Stimulated activated CD4-positive, alpha-beta T cell treated with anti-CD3 and anti-CD28 coated beads, Interleukin-1b, Interleukin-23, amount 100 ng/mL, for 48 hours (primary cell): ENCODE measurements at regions not wholly inside any gene's neighbourhood (a gene's known extent, or its start where the extent isn't known, plus 50 kb on each side); places are given as distances from the start of the nearest gene placed in this dataset.
"Not testable (repeated sequence)": the region's sequence is repeated elsewhere in the genome, so short reads cannot be mapped to it uniquely, and the experiment has no call there.

ENCODE experiments used
- DNase-seq: peaks from one replicate; pipeline ENCODE4 v3.0.0-alpha.2; 2020

- DNase-seq: not testable (repeated sequence)
These were observed 251.0 kb upstream of the ATP10A start for GRCh38 chr15:26114128-26114527.

GRCh38 chr15:26113296-26113695 is 250.2 kb upstream of the ATP10A start:
- DNase-seq: no peak

GRCh38 chr15:26109203-26109602 is 246.1 kb upstream of the ATP10A start:
- DNase-seq: no peak

DNA sequence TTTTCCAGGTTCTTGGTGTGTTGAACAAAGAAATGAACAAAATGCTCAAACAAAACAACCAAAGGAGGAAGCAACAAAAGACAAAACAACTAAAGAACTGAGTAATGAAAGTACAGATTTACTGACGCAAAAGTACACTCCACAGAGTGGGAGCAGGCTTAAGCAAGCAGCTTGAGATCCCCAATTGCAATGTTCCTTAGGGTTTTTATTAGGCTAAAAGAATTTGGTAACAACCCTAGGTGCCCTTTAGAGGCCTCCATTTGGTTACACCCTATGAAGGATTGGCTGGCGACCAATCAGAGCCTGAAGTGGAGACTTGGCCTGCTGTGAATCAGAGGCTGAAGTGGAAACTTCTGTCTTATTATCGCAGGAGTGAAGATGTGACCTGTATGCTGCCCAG is 243.4 kb upstream of the ATP10A start:
- no peak for DNase-seq

DNA sequence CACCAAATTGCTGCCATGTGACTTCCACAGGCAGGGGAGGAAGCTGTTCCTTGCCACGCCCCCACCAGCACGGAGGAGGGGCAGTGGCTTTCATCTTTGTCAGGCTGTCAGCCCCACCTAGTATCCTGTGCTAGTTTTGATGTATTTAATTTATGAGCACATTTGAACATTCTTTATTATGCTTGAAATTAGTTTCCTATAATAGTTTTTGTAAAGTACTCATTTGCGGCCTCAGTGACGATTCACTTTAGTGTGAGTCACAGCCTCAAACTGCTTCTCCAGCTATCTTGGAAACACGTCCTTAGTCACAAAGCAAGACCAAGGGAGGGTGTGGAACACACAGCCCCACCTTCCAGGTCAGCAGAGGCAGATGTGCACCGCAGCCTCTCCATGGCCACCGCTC is 239.9 kb upstream of the ATP10A start:
- no peak for DNase-seq

DNA sequence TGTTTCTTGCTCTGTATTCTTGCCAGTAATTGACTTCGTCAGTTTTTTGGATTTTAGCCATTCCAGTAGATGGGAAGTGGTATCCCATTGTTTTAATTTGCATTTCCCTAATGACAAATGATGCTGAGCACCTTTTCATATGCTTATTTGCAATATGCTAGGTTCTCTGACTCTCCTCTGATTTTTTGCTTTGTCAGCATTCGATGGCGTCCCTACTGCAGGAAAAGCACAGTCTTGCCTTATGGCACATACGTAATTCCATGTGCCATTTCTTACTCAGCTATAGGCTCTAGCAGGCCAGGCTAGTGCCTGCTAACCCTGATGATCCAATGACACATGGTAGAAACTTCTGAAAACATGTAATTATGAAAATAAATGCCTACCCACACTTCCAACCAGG is 239.2 kb upstream of the ATP10A start:
- no peak for DNase-seq

- no peak for DNase-seq
These were observed 238.3 kb upstream of the ATP10A start for GRCh38 chr15:26101443-26101842.

GRCh38 chr15:26098801-26099200 is 235.7 kb upstream of the ATP10A start:
- no peak for DNase-seq

GRCh38 chr15:26097216-26097615 is 234.1 kb upstream of the ATP10A start:
- DNase-seq: no peak

DNA sequence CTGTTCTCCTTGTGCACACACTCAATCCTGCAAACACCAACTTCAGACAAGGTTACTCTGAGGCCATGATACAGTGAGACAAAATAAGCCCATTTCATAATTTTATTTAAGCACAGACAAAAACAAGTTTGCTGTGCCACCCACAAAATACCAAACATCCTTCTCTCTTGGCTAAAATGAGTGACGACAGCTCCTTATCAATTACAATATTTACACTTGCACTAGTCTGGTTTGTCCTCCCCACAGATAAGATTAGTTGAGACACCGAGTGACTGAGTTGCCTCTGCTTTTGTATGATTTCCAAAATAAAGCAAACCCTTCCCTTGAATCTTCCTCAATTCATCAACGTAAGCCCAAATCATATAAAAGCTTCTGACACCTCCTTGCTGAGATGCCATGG is 233.5 kb upstream of the ATP10A start:
- DNase-seq: no peak

DNA sequence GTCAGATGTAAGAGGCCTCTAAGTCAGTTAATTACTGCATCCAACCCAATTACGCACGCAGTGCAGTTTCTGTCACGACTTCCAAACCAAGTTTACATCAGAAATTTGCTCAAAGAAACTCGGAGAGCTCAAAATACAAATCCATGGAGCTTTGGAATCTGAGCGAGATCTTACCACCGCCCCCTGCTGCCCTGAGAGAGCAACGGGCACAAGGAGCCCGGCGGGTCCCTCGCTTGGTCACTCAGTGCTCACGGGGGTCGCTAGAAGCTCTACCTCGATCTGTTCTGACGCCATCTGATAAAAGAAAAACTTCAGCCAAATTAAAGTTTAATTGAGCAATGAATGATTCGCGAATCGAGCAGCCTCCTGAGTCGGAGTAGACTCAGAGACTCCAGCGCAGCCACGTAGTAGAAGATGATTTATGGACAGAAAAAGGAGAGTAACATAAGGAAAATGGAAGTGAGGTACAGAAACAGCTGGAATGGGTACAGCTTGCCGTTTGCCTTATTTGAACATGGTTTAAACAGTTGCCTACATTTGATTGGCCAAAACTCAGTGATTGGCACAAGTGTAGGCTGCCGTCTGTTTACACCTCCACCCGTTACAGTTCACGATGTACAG is 232.7 kb upstream of the ATP10A start:
- DNase-seq: no peak

DNA sequence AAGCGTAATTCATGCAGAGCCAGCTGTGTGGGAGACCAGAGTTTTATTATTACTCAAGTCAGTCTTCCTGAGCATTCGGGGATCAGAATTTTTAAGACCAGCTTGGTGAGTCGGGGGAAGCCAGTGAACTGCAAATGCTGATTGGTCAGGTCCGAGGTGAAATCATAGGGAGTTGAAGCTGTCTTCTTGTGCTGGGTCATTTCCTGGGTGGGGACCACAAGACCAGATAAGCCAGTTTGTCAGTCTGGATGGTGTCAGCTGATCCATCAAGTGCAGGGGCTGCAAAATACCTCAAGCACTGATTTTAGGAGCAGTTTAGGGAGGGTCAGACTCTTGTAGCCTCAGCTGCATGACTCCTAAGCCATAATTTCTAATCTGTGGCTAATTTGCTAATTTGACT is 228.1 kb upstream of the ATP10A start:
- DNase-seq: no peak

DNA sequence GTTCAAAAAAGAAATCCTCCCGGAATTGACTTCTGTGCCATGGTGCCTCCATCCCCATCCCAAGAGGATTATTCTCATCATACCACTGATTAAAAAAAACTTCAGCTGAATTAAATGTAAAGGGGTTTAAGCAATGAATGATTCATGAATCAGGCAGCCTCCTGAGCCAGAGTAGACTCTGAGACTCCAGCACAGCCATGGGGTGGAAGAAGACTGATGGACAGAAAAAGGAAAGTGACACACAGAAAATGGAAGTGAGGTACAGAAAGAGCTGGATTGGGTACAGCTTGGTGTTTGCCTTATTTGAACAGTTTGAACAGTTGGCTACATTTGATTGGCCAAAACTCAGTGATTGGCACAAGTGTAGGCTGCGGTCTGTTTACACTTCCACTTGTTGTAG is 224.8 kb upstream of the ATP10A start:
- no peak for DNase-seq

GRCh38 chr15:26087395-26087794 is 224.3 kb upstream of the ATP10A start:
- no peak for DNase-seq

- no peak for DNase-seq
These were observed 221.6 kb upstream of the ATP10A start for GRCh38 chr15:26084771-26085170.

DNA sequence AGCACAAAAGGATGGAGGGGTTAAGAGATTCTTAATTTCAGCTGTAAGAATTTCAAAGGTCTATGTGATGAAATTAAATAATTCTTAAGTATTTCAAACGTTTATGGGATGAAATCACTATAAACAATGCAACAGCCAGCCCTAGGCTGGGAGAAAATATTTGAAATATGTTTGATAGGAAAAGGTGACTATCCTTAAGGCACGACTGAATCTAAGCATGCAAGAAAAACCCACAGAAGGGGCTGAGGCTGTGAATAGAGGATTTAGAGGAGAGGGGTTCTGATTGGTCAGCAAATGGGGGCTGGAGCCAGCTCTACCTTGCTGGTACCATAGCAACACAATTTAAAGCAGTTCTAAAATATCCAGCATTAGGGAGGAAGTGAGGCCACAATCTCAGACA is 220.8 kb upstream of the ATP10A start:
- DNase-seq: no peak

DNA sequence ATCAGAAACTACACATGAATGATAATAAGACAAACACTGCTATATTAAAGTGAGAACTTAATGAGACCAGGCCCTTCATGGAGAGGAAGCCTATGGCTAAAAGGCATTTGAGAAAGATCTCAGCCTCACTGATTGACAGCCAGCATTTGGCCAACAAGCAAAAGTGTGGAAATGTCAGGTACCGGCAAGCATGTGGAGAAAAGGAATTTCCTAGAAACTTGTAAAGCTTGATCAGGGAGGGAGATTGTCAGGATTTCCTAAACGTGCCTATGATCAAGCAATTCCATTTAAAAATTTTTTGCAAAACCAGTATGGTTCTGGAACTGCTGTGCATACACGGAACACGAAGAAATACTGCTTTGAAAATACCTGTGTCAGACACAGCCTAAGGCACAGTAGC is 220.3 kb upstream of the ATP10A start:
- no peak for DNase-seq

DNA sequence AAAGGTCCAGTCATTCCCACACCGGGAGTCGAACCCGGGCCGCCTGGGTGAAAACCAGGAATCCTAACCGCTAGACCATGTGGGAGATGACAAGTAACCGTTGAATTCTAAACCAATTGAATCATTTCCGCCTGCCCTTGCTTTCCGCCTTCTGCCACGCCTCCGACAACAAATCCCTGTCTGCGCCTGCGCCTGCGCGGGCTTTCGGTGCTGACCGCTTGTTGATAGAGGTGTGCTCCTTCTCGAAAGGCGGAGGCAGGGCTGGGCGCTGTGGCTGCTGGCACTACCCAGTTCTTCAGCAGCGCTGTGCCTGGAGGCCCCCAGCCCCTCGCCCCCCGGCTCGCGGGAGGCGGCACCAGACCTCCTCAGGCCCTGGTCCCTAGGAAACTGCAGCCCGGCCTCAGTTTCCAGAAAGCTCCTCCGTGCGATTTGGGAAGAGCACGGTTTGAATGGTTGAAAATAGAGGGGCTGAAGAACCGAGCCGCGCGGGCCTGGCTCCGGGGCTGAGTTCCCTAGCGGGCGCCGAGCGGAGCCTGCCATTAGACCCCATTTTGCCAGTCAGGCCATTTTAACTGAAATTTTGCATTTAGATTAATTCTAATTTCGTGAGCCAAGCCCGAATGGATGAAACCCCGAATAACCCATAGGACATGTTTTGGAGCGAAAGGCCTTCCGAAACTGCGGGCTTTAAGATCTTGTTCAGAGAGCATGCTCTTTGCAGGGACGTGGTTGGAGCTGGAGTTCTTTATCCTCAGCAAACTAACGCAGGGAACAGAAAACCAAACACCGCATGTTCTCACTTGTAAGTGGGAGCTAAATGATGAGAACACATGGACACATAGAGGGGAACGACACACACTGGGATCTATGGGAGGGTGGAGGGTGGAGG is 219.3 kb upstream of the ATP10A start:
- peak; percentile 96 for DNase-seq

GRCh38 chr15:26081758-26082220 is 218.7 kb upstream of the ATP10A start:
- DNase-seq: no peak

- DNase-seq: no peak
These were observed 212.6 kb upstream of the ATP10A start for GRCh38 chr15:26075770-26076169.

- peak; percentile 73 for DNase-seq
These were observed 210.6 kb upstream of the ATP10A start for GRCh38 chr15:26073430-26074333.

GRCh38 chr15:26070095-26070532 is 207.0 kb upstream of the ATP10A start:
- DNase-seq: no peak

- no peak for DNase-seq
These were observed 206.1 kb upstream of the ATP10A start for GRCh38 chr15:26069231-26069641.
